Calu3 (cell line): ENCODE measurements at regions not wholly inside any gene's neighbourhood (a gene's known extent, or its start where the extent isn't known, plus 50 kb on each side); places are given as distances from the start of the nearest gene placed in this dataset.

Experiments
- BruUV-seq: library from RNA; stranded (reverse); fragments of 400-500 nt; replicated peaks from 2 replicates; lab custom pipeline; 2021; lab: Mats Ljungman, UMichigan
- CTCF ChIA-PET: fragments of 300-600 bp; sonication (Branson Sonifier 250); formaldehyde crosslinking; loops from one replicate; lab custom pipeline; 2022; ENCODE audit warnings: antibody characterized with exemption; lab: Charles Lee
- DNase-seq: peaks from one replicate; pipeline ENCODE4 v3.0.0; 2022
- H3K27ac Mint-ChIP-seq: one replicate; pipeline ENCODE4 v1.8.0; 2022; ENCODE audit warnings: mixed read lengths; ENCODE audit not compliant: unreplicated experiment
- H3K27me3 Mint-ChIP-seq: one replicate; pipeline ENCODE4 v1.8.0; 2022; ENCODE audit warnings: mixed read lengths; ENCODE audit not compliant: unreplicated experiment
- H3K36me3 Mint-ChIP-seq: one replicate; pipeline ENCODE4 v1.8.0; 2022; ENCODE audit warnings: mild to moderate bottlenecking, moderate library complexity, mixed read lengths; ENCODE audit not compliant: insufficient read depth, unreplicated experiment
- H3K4me1 Mint-ChIP-seq: one replicate; pipeline ENCODE4 v1.8.0; 2022; ENCODE audit warnings: mild to moderate bottlenecking, low read depth, mixed read lengths; ENCODE audit not compliant: unreplicated experiment
- H3K4me3 Mint-ChIP-seq: one replicate; pipeline ENCODE4 v1.8.0; 2022; ENCODE audit warnings: mild to moderate bottlenecking, low read depth, moderate library complexity, mixed read lengths; ENCODE audit not compliant: unreplicated experiment
- H3K9me3 Mint-ChIP-seq: one replicate; pipeline ENCODE4 v1.8.0; 2022; ENCODE audit warnings: low read depth, mixed read lengths; ENCODE audit not compliant: unreplicated experiment
- intact Hi-C: fragments of 100-400 bp; cut with micrococcal nuclease; formaldehyde crosslinking; loops from one replicate; pipeline ENCODE4 v1.10.0; 2022; ENCODE audit not compliant: unreplicated experiment
- TF ChIP-seq, protein P1 (sequence below): fragments of 200-600 bp; IDR thresholded peaks from one replicate; pipeline ENCODE4 v1.8.0; 2022; ENCODE audit warnings: antibody characterized with exemption; ENCODE audit not compliant: unreplicated experiment

DNA sequence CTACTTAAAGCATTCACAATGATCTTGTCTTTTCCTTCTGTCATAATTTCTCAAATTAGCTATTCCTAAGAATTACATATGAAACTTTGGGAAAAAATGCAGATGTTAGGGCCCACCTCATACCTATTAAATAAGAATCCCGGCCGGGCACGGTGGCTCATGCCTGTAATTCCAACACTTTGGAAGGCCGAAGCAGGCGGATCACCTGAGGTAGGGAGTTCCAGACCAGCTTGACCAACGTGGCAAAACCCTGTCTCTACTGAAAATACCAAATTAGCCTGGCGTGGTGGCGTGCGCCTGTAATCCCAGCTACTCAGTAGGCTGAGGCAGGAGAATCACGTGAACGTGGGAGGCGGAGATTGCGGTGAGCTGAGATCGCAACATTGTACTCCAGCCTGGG is 158.4 kb upstream of the TLL1 start:
- Mint-ChIP-seq H3K27me3 (no peaks in the 10 kb centered on the region), H3K36me3 (no peaks in the 10 kb centered on the region), H3K4me3 (no peak overlapping the region), H3K27ac (no peak overlapping the region), H3K4me1 (peaks cover 12% of the 10 kb centered on the region), H3K9me3 (no peaks in the 10 kb centered on the region)
- CTCF ChIA-PET = no interaction called here
- no TSS peak for BruUV-seq
- no peak for DNase-seq
- intact Hi-C loops = no loop called here
- TF ChIP-seq, protein P1, sequence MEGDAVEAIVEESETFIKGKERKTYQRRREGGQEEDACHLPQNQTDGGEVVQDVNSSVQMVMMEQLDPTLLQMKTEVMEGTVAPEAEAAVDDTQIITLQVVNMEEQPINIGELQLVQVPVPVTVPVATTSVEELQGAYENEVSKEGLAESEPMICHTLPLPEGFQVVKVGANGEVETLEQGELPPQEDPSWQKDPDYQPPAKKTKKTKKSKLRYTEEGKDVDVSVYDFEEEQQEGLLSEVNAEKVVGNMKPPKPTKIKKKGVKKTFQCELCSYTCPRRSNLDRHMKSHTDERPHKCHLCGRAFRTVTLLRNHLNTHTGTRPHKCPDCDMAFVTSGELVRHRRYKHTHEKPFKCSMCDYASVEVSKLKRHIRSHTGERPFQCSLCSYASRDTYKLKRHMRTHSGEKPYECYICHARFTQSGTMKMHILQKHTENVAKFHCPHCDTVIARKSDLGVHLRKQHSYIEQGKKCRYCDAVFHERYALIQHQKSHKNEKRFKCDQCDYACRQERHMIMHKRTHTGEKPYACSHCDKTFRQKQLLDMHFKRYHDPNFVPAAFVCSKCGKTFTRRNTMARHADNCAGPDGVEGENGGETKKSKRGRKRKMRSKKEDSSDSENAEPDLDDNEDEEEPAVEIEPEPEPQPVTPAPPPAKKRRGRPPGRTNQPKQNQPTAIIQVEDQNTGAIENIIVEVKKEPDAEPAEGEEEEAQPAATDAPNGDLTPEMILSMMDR = no peak

DNA sequence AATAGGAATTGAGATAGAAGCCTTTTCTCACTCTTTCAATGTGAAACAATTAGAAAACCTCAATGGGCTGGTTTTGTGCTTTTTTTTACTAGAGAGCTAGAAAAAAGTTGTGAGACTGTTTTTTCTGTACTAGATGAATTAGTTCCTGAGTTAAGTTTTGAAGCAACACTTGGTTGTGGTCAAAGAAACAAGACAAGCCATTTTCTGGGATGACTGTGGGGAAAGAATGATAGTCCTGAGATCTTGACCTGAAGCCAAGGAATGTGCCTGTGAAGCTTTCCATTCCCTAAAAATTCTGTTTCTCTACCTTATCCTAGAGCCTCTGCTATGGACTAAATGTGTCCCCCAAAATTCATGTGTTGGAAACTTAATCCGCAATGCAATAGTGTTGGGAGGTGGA is 157.8 kb upstream of the TLL1 start:
- no peak for DNase-seq
- Mint-ChIP-seq H3K9me3 (no peaks in the 10 kb centered on the region), H3K4me1 (peaks cover 7% of the 10 kb centered on the region), H3K27me3 (no peaks in the 10 kb centered on the region), H3K4me3 (no peak overlapping the region), H3K27ac (no peak overlapping the region), H3K36me3 (no peaks in the 10 kb centered on the region)
- no TSS peak for BruUV-seq
- TF ChIP-seq, protein P1 = no peak
- CTCF ChIA-PET = no interaction called here
- intact Hi-C loops = no loop called here

DNA sequence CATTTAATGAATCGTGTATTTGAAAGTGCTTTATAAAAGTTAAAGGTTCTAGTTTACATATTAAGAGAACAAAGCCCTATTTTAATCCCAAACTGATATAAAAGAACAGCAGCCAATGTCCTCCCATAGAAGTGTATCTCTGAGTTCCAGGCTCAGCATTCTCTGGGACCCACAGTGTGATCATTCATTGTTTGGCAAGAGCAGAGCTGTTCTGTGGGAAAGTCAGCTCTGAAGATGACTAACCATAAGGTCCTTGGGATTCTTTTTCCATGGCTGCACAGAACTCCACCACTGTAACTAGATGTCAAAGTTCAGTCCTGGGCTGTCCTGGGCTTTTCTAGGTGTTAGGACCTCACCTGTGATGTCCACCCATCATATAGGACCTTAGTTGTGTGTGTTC is 157.0 kb upstream of the TLL1 start:
- CTCF ChIA-PET = no interaction called here
- intact Hi-C loops = no loop called here
- H3K9me3 Mint-ChIP-seq = no peaks in the 10 kb centered on the region
- DNase-seq = no peak
- no peak overlapping the region for H3K27ac Mint-ChIP-seq
- TF ChIP-seq, protein P1 = no peak
- no peaks in the 10 kb centered on the region for H3K36me3 Mint-ChIP-seq
- no peaks in the 10 kb centered on the region for H3K27me3 Mint-ChIP-seq
- no TSS peak for BruUV-seq
- no peaks in the 10 kb centered on the region for H3K4me1 Mint-ChIP-seq
- H3K4me3 Mint-ChIP-seq = no peak overlapping the region

DNA sequence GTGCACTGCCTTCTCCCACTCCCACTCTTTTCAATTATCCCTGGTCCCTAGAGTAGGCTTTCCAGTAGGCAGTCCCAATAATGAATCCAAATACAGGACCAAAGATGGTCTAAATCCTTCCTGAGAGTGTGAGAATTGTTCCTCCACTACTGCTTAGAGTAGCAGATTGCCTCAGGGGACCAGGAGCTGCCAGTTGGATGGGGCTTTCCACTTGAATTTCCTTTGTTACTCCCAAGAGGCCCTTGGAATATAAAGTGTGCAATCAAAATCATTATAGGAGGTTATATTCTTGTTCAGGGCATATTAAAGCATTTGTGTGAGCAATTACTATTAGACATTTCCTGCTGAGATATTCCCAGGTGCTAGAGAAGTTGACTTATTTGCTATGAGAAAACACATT is 156.6 kb upstream of the TLL1 start:
- H3K9me3 Mint-ChIP-seq = no peaks in the 10 kb centered on the region
- H3K4me1 Mint-ChIP-seq = no peaks in the 10 kb centered on the region
- H3K27ac Mint-ChIP-seq = no peak overlapping the region
- intact Hi-C loops = no loop called here
- DNase-seq = no peak
- no peaks in the 10 kb centered on the region for H3K27me3 Mint-ChIP-seq
- no TSS peak for BruUV-seq
- CTCF ChIA-PET = no interaction called here
- H3K4me3 Mint-ChIP-seq = no peak overlapping the region
- no peaks in the 10 kb centered on the region for H3K36me3 Mint-ChIP-seq
- TF ChIP-seq, protein P1 = no peak
